ENCODE measurements at regions not wholly inside any gene's neighbourhood (a gene's known extent, or its start where the extent isn't known, plus 50 kb on each side); places are given as distances from the start of the nearest gene placed in this dataset.

DNA sequence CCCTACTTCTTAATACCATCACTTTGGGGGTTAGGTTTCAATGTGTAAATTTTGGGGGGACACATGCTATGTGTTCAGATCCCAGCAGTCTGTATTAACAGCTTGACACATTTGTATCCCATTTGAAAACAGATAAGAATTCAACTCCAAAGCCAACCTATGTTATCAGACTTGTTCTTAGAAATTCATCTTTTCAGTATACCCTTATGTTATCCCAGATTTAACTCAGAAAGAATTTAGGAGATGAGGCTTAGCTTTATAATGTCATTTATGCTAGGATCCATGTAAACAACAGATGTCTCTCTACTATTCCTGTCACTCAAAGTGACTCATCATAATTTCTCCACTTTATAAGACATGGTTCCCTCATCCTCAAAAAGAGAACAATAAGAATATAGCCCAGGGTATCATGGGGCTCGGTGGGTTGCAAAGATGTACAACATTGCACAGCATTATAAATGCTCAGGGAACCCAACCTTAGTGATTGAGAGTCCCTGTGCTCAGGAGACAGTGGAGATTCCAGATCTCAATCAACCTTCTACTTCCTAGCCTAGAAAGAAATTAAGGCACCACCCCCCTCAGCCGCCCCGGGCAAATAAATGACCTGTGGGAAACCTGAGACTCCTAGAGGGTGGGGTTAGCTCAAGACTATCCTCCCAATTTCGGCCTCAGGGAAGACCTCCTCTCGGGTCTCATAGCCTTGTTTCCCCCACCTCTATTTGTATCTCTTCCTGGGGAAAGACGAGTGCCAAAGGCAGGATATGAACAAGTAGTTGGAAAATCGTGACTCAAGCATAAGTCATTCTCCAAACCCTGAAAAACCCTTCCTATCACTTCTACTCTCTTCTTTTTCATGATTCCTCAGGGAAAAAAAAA lies 265.1 kb upstream of the CAMK1G start:
- no peak overlapping the region for H3K4me3 ChIP-seq (ENCODE audit: low read depth, poor library complexity, severe bottlenecking)
- WGBS, 2 donors = 70 to 74% methylated on average over 7 of the region's 7 CpGs
- TF ChIP-seq POLR2A (IDR thresholded peaks at IDR 0.05) = no peak
- intact Hi-C loops (cut with DNase I; ENCODE audit: low total_unique reads) = no loop called here
- DNase-seq (ENCODE audit: low spot score in 2 of 2) = no peak

DNA sequence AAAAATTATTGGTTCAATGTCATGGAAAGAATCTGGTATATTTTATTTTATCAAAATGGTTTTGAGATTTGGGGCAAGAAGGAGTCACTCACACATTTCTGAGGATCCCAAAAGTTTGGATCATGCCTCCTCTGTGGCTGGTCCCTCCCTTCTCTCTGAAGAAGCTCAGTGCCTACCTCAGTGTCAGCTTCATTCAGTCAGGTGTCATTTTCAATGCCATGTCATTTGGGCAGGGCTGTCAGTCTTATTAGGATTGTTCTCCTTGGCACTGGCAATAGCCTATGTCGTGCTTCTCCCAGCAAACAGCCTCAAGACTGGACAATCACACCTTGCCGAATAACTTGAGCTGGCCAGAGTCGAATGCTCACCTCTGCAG lies 264.5 kb upstream of the CAMK1G start:
- TF ChIP-seq CTCF (IDR thresholded peaks at IDR 0.05) (no peak), POLR2A (IDR thresholded peaks at IDR 0.05) (no peak)
- H3K4me3 ChIP-seq (ENCODE audit: low read depth, poor library complexity, severe bottlenecking) = no peak overlapping the region
- WGBS, 2 donors = 91 to 92% methylated on average over 3 of the region's 3 CpGs
- intact Hi-C loops (cut with DNase I; ENCODE audit: low total_unique reads) = no loop called here
- DNase-seq (ENCODE audit: low spot score in 2 of 2) = no peak

GRCh38 chr1:209319549-209319948 lies 264.0 kb upstream of the CAMK1G start:
- intact Hi-C loops (cut with DNase I; ENCODE audit: low total_unique reads) = no loop called here
- no peak for DNase-seq (ENCODE audit: low spot score in 2 of 2)
- no peak overlapping the region for H3K4me3 ChIP-seq (ENCODE audit: low read depth, poor library complexity, severe bottlenecking)
- TF ChIP-seq CTCF (IDR thresholded peaks at IDR 0.05) = no peak
- WGBS, 2 donors = 88 to 89% methylated on average over 3 of the region's 3 CpGs

DNA sequence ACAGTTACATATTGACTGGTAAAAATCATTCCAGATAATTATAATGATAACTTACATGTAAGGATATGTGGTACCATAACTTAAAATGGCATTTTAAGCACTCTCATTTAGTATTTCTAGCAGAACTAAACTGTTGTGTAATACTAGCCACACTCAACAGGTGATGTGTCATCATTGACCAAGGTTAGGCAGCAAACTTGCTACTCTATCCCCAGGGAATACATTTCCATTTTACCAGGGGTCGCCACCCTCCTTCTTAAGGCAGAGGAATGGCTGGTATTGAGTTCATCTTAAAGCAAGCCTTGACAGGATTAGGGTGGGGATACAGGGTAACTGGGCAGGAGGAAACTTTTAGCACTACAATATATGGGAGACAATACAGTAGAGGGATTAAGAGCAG lies 259.8 kb upstream of the CAMK1G start:
- no peak for TF ChIP-seq CTCF (IDR thresholded peaks at IDR 0.05)
- TF ChIP-seq POLR2A (IDR thresholded peaks at IDR 0.05) = no peak
- no peak for DNase-seq (ENCODE audit: low spot score in 2 of 2)
- WGBS, 2 donors = 38 to 54% methylated on average over 1 of the region's 1 CpG
- H3K4me3 ChIP-seq (ENCODE audit: low read depth, poor library complexity, severe bottlenecking) = no peak overlapping the region
- intact Hi-C loops (cut with DNase I; ENCODE audit: low total_unique reads) = no loop called here

GRCh38 chr1:209324901-209325871 lies 258.3 kb upstream of the CAMK1G start:
- intact Hi-C loops (cut with DNase I; ENCODE audit: low total_unique reads) = no loop called here
- no peak for DNase-seq (ENCODE audit: low spot score in 2 of 2)
- TF ChIP-seq CTCF (IDR thresholded peaks at IDR 0.05) = no peak
- TF ChIP-seq POLR2A (IDR thresholded peaks at IDR 0.05) = no peak
- WGBS, 2 donors = 43 to 53% methylated on average over 5 of the region's 5 CpGs
- H3K4me3 ChIP-seq (ENCODE audit: low read depth, poor library complexity, severe bottlenecking) = no peak overlapping the region

- H3K4me3 ChIP-seq (ENCODE audit: low read depth, poor library complexity, severe bottlenecking) = no peak overlapping the region
- intact Hi-C loops (cut with DNase I; ENCODE audit: low total_unique reads) = no loop called here
- no peak for DNase-seq (ENCODE audit: low spot score in 2 of 2)
- 22 to 31% methylated on average over 2 of the region's 2 CpGs for WGBS, 2 donors
- TF ChIP-seq POLR2A (IDR thresholded peaks at IDR 0.05) (no peak), CTCF (IDR thresholded peaks at IDR 0.05) (no peak)
These were observed 257.4 kb upstream of the CAMK1G start for GRCh38 chr1:209326076-209326475.

Measured in lower leg skin (tissue), 4 donors.